ENCODE measurements at regions not wholly inside any gene's neighbourhood (a gene's known extent, or its start where the extent isn't known, plus 50 kb on each side); places are given as distances from the start of the nearest gene placed in this dataset.

DNA sequence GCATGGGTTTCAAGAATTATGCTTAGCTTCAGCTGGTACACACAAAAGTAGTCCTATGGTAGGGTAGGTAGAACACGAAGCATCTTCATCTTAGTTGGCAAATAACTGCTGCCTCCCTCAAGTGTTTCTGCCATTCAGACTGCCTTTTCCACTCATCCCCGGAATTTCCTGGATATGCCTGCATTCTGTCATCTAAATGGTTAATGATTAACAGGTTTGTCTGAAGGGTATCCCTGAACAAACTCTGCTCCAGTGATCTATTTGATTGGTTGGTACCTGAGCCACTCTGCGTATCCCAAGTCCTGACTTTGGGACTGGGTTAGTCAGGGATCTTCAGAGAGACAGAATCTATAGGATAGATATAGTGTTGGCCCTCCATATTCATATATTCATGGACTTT is 272.3 kb upstream of the RAG2 start:
- ChIA-PET RAD21 (ENCODE audit: low non-redundant PET in 1 of 2, low total read pairs in 2 of 2, uncharacterized antibody in 2 of 2, unreplicated experiment in 2 of 2) (no interaction called here), POLR2A (no interaction called here), CTCF (no interaction called here)
- no peak overlapping the region for H3K9ac ChIP-seq (ENCODE audit: low read length)
- TF ChIP-seq SRF (IDR thresholded peaks at IDR 0.05; ENCODE audit: low read depth) (no peak), ZFX (IDR thresholded peaks at IDR 0.05) (no peak), ZNF274 (IDR thresholded peaks at IDR 0.05; ENCODE audit: low read depth, low read length) (no peak), ELF1 (IDR thresholded peaks at IDR 0.05; ENCODE audit: borderline replicate concordance, low read depth) (no peak), JUND (IDR thresholded peaks at IDR 0.05) (no peak), POLR2AphosphoS5 (IDR thresholded peaks at IDR 0.05; ENCODE audit: low read depth, low read length) (no peak), CEBPB (IDR thresholded peaks at IDR 0.05; ENCODE audit: low read depth) (no peak), POLR2A (IDR thresholded peaks at IDR 0.05; ENCODE audit: borderline replicate concordance, extremely low read depth, insufficient read depth, insufficient read length) (no peak), FOSL1 (IDR thresholded peaks at IDR 0.05; ENCODE audit: low read depth) (no peak), RAD21 (IDR thresholded peaks at IDR 0.05; ENCODE audit: low read depth) (no peak), EGR1 (IDR thresholded peaks at IDR 0.05; ENCODE audit: low read depth) (no peak), EZH2phosphoT487 (IDR thresholded peaks at IDR 0.05; ENCODE audit: borderline replicate concordance) (no peak)
- TF ChIP-seq, protein P1, sequence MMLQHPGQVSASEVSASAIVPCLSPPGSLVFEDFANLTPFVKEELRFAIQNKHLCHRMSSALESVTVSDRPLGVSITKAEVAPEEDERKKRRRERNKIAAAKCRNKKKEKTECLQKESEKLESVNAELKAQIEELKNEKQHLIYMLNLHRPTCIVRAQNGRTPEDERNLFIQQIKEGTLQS (IDR thresholded peaks at IDR 0.05), result no peak
- TF ChIP-seq, protein P2, sequence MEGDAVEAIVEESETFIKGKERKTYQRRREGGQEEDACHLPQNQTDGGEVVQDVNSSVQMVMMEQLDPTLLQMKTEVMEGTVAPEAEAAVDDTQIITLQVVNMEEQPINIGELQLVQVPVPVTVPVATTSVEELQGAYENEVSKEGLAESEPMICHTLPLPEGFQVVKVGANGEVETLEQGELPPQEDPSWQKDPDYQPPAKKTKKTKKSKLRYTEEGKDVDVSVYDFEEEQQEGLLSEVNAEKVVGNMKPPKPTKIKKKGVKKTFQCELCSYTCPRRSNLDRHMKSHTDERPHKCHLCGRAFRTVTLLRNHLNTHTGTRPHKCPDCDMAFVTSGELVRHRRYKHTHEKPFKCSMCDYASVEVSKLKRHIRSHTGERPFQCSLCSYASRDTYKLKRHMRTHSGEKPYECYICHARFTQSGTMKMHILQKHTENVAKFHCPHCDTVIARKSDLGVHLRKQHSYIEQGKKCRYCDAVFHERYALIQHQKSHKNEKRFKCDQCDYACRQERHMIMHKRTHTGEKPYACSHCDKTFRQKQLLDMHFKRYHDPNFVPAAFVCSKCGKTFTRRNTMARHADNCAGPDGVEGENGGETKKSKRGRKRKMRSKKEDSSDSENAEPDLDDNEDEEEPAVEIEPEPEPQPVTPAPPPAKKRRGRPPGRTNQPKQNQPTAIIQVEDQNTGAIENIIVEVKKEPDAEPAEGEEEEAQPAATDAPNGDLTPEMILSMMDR (IDR thresholded peaks at IDR 0.05 in 2 of 3, conservative IDR thresholded peaks at IDR 0.05 in 1 of 3; ENCODE audit: borderline replicate concordance in 1 of 3, insufficient read depth in 1 of 3, low read depth in 2 of 3, low read length in 2 of 3), result no peak
- no peaks in the 10 kb centered on the region for H3K4me1 ChIP-seq (ENCODE audit: control insufficient read depth in 1 of 2, insufficient read depth in 2 of 2, low read length in 2 of 2)
- DNase-seq (ENCODE audit: low read depth, low spot score) (no peak), ATAC-seq (no peak)
- no peaks in the 10 kb centered on the region for H3K9me2 ChIP-seq (ENCODE audit: insufficient read depth)
- no peak overlapping the region for H3K4me3 ChIP-seq (replicated peaks in 1 of 2; ENCODE audit: low read depth in 1 of 2, low read length in 2 of 2)
- no TSS peak for BruUV-seq (replicated peaks)
- intact Hi-C loops (cut with micrococcal nuclease), result no loop called here
- no peak overlapping the region for H2AFZ ChIP-seq (ENCODE audit: low read depth, low read length, poor library complexity, severe bottlenecking)
- H4K20me1 ChIP-seq (ENCODE audit: insufficient read depth), result no peaks in the 10 kb centered on the region
- no peaks in the 10 kb centered on the region for H3K36me3 ChIP-seq (ENCODE audit: control insufficient read depth in 1 of 2, insufficient read depth in 2 of 2, low read length in 2 of 2)
- H3K79me2 ChIP-seq (ENCODE audit: insufficient read depth, low read length), result no peaks in the 10 kb centered on the region
- no peak overlapping the region for H3K27ac ChIP-seq (ENCODE audit: low read depth, low read length)
- H3K4me2 ChIP-seq (ENCODE audit: low read length), result no peak overlapping the region
- no peaks in the 10 kb centered on the region for H3K9me3 ChIP-seq (ENCODE audit: control insufficient read depth in 1 of 2, insufficient read depth in 1 of 2, low read depth in 1 of 2, low read length in 2 of 2)
- no peaks in the 10 kb centered on the region for H3K27me3 ChIP-seq (ENCODE audit: insufficient read depth, low read length)
